HG03135 (cell line): ENCODE measurements at regions not wholly inside any gene's neighbourhood (a gene's known extent, or its start where the extent isn't known, plus 50 kb on each side); places are given as distances from the start of the nearest gene placed in this dataset.

Experiments used
- ATAC-seq: cut with Tn5 transposase; IDR thresholded peaks from one replicate; pipeline ENCODE4 v1.9.1; 2021; ENCODE audit warnings: mild to moderate bottlenecking, moderate library complexity; ENCODE audit not compliant: unreplicated experiment

DNA sequence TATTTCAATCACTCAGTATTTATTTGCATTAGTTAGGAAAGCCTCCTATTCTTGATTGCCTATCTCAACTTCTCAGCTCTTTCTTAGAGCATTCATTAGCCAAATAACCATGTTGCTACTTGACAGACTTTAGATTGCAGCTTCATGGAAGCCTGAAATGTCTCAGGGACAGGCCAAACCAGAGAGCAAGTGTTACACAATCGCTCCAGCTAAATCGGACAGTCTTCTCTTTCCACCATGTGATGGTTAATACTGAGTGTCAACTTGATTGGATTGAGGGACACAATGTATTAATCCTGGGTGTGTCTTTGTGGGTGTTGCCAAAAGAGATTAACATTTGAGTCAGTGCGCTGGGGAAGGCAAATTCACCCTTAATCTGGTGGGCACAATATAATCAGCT lies 106.5 kb upstream of the DRD2 start:
- no peak for ATAC-seq

GRCh38 chr11:113579292-113579940 lies 104.2 kb upstream of the DRD2 start:
- ATAC-seq = no peak

DNA sequence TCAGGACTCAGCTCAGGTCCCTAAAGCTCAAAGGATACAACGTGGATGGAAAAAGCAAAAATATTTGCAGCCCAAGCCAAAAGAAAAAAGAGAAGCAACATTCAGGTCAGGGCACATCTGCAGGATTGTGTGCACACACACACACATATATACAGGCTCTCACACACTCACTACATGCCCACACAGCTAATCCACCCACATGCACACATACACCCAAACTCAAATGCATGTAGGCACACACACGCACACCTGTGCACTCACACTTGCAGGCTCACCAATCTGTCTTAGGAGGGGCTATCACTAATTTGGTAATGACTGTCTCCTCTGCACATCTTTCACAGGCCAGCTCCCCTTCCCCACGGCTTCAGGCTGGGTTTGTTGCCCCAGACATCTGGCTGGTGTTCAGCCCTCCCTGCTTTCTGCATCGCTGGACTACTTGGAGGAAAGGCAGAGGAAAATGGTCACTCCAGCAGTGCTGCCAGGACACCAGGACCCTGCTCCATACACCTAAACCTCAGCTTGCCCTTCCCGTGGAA lies 103.6 kb upstream of the DRD2 start:
- ATAC-seq = no peak

GRCh38 chr11:113578033-113578380 lies 102.8 kb upstream of the DRD2 start:
- ATAC-seq = no peak

DNA sequence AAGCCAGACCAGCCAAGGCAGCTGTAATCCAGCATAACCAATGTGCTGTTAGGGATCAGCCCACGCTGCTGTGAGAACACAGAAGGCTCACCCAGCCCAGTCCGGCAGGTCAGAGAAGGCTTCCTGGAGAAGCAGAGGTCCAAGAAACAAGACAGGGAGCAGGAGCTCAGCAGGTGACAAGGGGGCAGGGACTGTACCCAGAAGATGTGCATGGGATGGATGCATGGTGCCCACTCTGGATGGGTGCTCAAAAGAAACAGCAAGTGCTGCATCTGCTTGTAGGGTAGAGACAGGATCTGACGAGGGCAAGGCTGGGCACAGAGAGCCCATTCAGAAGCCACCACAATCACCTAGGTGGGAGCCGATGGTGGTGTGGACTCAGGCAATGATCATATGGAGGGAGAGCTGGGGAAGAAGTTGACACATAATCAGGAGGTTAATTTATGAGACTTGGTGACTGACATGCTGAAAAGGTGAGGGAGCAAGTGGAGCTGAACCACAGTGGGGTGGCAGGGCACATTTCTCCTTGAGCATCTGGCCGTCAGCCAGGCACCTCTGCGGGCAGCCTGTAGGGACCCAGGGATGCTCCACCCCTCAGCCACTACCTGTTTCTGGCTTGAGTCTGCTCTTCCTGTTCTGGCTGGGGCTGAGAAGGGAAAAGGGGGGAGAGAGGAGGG lies 102.3 kb upstream of the DRD2 start:
- ATAC-seq = no peak

- no peak for ATAC-seq
These were observed 99.4 kb upstream of the DRD2 start for GRCh38 chr11:113574586-113574985.

- no peak for ATAC-seq
These were observed 99.0 kb upstream of the DRD2 start for GRCh38 chr11:113574171-113574570.

GRCh38 chr11:113572136-113572735 lies 97.0 kb upstream of the DRD2 start:
- ATAC-seq = no peak

- ATAC-seq = no peak
These were observed 96.3 kb upstream of the DRD2 start for GRCh38 chr11:113571531-113571930.

DNA sequence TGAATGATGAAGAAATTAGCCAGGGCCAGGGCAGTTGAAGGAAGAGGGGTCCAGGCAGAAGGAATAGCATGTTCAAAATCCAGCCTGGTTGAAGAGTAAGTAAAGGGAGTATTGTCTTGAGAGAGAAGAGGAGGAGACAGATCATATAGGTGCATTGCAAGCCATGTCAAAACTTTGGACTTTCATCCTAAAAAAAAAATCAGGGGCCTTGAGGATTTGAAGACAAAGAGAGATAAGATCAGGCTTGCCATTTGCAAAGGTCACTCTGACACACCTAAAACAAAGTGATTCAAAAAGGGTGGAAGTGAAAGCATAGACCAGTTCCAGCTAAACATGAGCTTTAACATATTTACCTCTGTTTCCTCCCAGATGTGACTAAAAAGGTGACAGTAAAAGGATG lies 95.7 kb upstream of the DRD2 start:
- no peak for ATAC-seq

GRCh38 chr11:113569391-113569790 lies 94.2 kb upstream of the DRD2 start:
- no peak for ATAC-seq

DNA sequence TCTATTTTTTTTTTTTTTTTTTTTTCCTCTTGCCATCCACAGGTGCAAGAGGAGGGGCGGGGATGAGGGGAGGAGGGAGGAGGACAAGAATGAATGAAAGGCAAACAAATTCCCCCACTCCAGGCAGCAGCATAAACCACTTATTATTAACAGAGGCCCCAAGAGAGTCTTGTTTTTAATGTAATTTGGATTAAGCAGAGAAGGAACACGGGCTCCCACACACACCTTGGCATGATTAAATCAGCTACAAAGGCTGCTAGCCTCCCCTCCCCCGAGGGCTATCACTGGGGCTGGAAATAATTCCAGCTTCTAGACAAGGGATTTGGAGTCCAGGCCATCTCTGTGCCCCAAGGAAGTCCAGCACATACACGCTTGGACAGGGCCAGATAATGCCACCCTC lies 93.4 kb upstream of the DRD2 start:
- no peak for ATAC-seq

DNA sequence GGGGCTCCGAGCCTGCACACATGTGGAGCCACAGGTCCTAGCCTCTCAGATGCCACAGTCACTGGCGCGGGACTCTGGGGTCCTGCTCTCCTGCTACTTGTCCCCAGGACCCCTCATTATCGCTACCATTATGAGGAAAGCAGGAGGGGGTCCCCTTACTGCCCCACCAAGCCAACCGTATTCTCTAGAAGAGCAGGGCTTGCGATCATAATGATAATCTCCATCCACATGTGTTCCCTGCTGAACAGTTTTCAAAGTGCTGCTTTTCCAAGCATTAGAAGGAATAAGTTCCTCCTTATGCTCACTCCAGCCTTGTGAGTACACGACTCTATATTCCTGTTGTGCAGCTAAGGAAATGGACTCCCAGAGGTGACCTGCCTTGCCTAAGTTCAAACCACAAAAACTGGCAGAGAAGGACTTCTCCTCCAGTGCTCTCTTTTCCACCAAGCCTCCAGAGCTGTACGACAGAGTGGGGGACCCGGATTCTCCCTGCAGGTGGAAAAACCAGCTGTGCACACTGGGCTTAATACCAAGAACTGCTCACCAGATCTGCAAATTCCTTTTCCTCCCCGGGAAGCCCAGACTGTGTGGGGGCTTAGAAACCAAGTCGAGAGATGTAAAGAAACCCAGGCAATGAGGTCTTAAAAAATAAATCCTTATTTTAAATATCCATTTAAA lies 92.8 kb upstream of the DRD2 start:
- no peak for ATAC-seq

GRCh38 chr11:113567097-113567496 lies 91.9 kb upstream of the DRD2 start:
- ATAC-seq = no peak

DNA sequence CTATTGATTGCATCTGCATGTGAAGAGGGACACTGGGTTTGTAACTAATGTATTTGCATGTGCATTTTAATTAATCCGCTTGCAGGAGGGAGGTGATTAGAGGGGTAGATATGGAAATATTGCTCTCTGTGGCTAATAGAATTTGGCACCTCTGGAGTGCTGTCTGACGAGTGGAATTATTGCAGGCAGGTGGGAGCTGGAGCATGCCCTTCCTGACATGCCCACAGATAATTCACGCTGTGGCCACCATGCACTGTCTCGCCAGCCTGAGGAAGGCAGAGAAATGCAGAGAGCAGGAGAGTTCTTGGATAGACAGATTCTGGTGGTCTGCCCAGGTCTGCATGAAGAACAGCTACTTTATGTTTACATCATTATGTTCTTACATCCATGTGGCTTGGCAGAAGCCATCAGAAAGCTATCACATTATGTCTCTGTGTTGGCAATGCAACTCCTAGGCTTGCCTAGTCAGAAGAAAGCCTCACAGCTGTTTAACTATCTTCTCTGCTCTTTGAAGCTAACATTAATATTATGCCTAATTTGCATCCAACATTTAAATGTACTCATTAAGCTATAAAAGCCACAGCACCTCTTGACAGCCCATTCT lies 89.4 kb upstream of the DRD2 start:
- ATAC-seq = no peak

DNA sequence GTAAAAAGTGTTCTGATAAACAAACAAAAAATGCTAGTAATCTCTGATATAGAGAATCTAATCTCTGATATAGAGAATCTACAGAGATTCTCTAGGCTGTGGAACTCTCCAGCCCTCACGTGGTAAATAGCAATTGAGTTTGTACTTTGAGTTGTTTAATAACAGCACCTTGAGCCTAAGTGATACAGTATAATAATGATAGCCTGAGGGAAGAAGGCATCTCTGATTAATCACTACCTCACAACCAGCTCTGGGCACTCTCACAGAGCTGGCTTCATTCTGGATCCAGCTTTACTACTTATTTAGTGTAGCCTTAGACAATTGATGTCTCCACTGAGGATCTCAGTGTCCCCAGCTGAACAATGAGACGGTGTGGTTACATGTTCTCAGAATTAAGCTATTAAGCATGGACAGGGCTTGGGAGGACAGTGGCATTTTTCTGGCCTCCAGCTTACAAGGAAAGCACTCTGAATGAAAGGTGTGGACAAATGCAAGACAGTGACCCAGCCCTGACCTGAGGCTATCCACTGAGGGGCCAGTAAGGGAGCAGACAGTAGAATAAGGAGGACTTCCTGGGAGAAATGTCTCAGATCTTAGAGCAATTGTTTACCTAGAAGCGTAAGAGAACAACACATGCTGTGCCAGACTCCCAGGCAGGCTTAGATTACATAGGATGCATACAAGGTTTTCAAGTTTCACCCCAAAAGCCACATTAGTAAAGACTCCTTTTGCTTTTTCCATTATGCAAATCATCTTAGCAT lies 88.7 kb upstream of the DRD2 start:
- ATAC-seq = no peak

DNA sequence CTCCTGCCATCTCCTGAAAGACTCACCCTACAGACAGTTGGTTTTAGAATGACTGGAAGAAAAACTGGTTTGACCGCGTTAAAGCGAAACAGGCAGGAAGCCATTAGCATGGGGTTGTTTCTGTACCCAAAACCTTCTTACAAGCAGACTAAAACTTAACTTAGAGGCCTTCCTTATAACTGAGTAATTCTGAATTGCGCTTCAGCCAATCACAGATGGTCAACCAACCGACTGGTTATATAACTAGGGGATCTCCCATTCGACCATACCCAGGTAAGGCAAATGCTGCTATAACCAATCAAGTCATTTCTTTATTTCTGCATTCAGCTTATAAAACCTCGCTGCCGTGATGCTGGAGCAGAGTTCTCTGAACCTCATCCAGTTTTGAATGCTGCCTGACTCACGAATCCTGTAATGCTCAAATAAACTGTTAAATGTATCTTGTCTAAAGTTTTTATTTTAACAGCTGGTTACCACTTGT lies 87.8 kb upstream of the DRD2 start:
- ATAC-seq = no peak

DNA sequence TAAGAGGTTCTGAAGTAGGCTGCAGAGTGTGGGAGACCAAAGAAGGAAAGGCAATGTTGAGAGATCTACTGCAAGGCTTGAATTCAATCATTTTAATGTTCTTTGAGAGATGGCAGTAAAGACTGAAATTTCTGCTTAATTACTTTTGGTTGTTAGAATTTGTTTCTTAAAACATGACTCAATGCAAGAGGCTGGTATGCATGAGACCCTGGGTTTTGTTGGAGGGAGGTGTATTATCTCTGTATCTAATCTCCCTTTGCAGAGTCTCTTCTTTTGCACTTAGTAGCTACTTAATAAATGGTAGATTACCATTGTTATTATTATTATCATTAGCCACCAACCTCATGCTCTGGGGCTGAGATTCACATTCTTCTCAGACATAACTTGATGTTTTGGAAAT lies 87.4 kb upstream of the DRD2 start:
- no peak for ATAC-seq

DNA sequence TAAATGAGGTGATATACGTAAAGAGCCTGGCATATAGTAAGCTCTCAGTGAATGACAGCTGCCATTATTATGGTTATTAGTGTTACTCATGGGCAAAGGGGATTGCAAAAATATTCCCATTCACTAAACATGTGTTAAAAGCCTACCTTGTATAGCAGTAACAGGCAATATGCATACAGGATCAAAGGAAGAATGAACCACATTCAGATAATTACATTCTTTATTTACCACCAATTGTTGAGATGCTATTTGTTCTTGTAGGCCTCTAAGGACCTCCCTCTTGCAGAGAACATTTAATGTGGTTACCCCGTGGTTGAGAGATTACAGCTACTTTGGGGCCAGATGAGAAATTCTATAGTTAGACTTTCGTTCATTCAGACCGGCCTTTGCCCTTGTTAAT lies 82.7 kb upstream of the DRD2 start:
- no peak for ATAC-seq

DNA sequence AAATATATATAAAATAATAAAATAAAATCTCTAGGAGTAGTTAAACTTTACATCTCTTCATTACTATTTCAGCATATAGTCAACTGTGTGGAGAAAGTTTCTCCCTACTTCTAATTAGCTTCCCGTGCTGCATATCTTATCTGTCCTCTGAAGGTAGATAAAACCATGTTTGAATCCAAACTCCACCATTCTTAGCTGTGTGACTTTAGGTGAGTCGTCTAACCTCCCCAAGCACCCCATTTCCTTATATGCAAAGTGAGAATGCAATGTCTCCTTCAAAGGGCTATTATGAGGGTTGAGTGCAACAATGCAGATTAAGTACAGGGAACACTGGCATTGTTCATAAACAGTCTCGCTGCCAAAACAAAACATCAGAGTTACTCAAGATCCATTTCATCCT lies 80.8 kb upstream of the DRD2 start:
- ATAC-seq = no peak
